Activated T-helper 17 cell treated with anti-CD3 and anti-CD28 coated beads, Interleukin-2, amount 50 U/mL, for 72 hours (primary cell): ENCODE measurements at regions not wholly inside any gene's neighbourhood (a gene's known extent, or its start where the extent isn't known, plus 50 kb on each side); places are given as distances from the start of the nearest gene placed in this dataset.

Experiments used
- ATAC-seq: fragments of 150-1000 bp; cut with Tn5 transposase; replicated peaks from 2 replicates; pipeline ENCODE4 v1.10.0; 2021; ENCODE audit warnings: mild to moderate bottlenecking, moderate library complexity
- H3K27ac Mint-ChIP-seq: one replicate; pipeline ENCODE4 v1.8.0; 2022; ENCODE audit warnings: mixed read lengths
- H3K27me3 Mint-ChIP-seq: one replicate; pipeline ENCODE4 v1.8.0; 2022; ENCODE audit warnings: mixed read lengths
- H3K36me3 Mint-ChIP-seq: one replicate; pipeline ENCODE4 v1.8.0; 2022; ENCODE audit warnings: low read depth, mild to moderate bottlenecking, mixed read lengths
- H3K4me1 Mint-ChIP-seq: one replicate; pipeline ENCODE4 v1.8.0; 2022; ENCODE audit warnings: mixed read lengths
- H3K4me3 Mint-ChIP-seq: one replicate; pipeline ENCODE4 v1.8.0; 2022; ENCODE audit warnings: mild to moderate bottlenecking, mixed read lengths
- H3K9me3 Mint-ChIP-seq: one replicate; pipeline ENCODE4 v1.8.0; 2022; ENCODE audit warnings: mixed read lengths

DNA sequence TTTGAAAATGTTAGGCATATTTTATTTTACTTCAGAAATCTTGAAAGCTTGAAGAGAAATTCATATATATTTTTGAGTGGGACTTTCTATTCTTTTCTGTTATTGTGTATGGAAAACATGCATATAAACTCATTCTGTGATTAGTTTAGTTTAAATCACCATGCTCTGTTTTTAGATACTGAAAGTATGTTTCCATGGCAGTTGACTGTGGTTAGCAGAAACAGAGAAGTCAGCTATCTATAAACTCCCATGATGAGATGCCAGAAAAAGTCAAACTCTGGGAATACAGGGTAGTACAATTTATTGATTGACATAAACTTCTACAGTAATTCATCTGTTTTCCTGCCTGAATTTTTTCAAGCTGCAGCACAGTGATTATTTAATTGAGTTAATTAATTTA, 905.3 kb upstream of the VRK2 start:
- Mint-ChIP-seq H3K4me3 (no peak overlapping the region), H3K4me1 (no peaks in the 10 kb centered on the region), H3K27ac (no peak overlapping the region), H3K36me3 (no peaks in the 10 kb centered on the region), H3K27me3 (no peaks in the 10 kb centered on the region), H3K9me3 (peaks cover 14% of the 10 kb centered on the region)
- ATAC-seq = no peak

- H3K27ac Mint-ChIP-seq = no peak overlapping the region
- H3K4me1 Mint-ChIP-seq = no peaks in the 10 kb centered on the region
- H3K36me3 Mint-ChIP-seq = no peaks in the 10 kb centered on the region
- no peak for ATAC-seq
- peaks cover 35% of the 10 kb centered on the region for H3K9me3 Mint-ChIP-seq
- no peak overlapping the region for H3K4me3 Mint-ChIP-seq
- H3K27me3 Mint-ChIP-seq = no peaks in the 10 kb centered on the region
Observed at GRCh38 chr2:57146951-57147350, 899.7 kb upstream of the VRK2 start.

GRCh38 chr2:57156231-57156924, 890.2 kb upstream of the VRK2 start:
- no peaks in the 10 kb centered on the region for H3K27me3 Mint-ChIP-seq
- ATAC-seq = no peak
- H3K27ac Mint-ChIP-seq = no peak overlapping the region
- H3K36me3 Mint-ChIP-seq = no peaks in the 10 kb centered on the region
- no peaks in the 10 kb centered on the region for H3K4me1 Mint-ChIP-seq
- peaks cover 26% of the 10 kb centered on the region for H3K9me3 Mint-ChIP-seq
- no peak overlapping the region for H3K4me3 Mint-ChIP-seq

DNA sequence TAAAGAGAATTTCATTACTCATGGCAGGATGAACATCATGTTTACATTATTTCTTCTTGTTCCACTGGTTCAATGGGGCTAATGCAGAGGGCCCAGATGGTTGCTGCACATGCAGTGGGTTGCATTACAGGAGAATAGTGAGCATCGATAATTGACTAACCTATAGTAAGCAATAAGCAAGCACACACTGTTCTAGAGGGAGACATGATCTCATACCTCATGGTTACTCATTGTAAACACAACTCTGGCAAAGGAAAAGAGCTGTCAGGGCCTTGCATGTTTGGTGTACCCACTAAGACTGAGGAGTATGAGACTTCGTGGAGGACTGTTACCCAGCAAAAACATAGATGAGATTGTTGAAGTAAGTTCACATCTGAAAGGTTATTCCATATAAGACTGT, 885.6 kb upstream of the VRK2 start:
- Mint-ChIP-seq H3K4me3 (no peak overlapping the region), H3K36me3 (no peaks in the 10 kb centered on the region), H3K9me3 (peaks cover 28% of the 10 kb centered on the region), H3K4me1 (no peaks in the 10 kb centered on the region), H3K27me3 (no peaks in the 10 kb centered on the region), H3K27ac (no peak overlapping the region)
- no peak for ATAC-seq

DNA sequence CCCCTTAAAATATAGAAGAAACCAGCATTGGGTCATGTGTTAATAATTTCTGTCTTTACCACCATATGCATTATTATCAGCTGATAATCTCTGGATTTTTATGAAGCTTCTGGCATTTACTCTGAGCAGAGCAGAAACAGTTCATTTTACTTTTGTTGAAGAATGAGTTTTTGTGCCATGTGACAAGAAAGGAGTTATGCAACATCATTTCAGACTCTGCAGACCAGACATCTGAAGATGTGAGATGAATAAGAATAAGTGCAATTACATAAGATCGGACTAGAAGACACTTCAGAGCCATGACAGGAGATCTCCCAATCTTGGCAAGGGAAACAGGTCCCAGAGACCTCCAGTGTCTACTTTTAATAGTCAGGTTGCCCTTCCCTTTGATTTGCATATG, 869.4 kb upstream of the VRK2 start:
- Mint-ChIP-seq H3K27me3 (no peaks in the 10 kb centered on the region), H3K9me3 (peaks cover 22% of the 10 kb centered on the region), H3K27ac (no peak overlapping the region), H3K4me3 (no peak overlapping the region), H3K4me1 (no peaks in the 10 kb centered on the region), H3K36me3 (no peaks in the 10 kb centered on the region)
- ATAC-seq = no peak

GRCh38 chr2:57180042-57180567, 866.5 kb upstream of the VRK2 start:
- H3K36me3 Mint-ChIP-seq = no peaks in the 10 kb centered on the region
- H3K27me3 Mint-ChIP-seq = no peaks in the 10 kb centered on the region
- H3K4me1 Mint-ChIP-seq = no peaks in the 10 kb centered on the region
- H3K9me3 Mint-ChIP-seq = peaks cover 17% of the 10 kb centered on the region
- no peak overlapping the region for H3K4me3 Mint-ChIP-seq
- no peak overlapping the region for H3K27ac Mint-ChIP-seq
- no peak for ATAC-seq

GRCh38 chr2:57180678-57181077, 865.9 kb upstream of the VRK2 start:
- H3K9me3 Mint-ChIP-seq = peaks cover 17% of the 10 kb centered on the region
- H3K27ac Mint-ChIP-seq = no peak overlapping the region
- H3K4me3 Mint-ChIP-seq = no peak overlapping the region
- no peak for ATAC-seq
- no peaks in the 10 kb centered on the region for H3K27me3 Mint-ChIP-seq
- no peaks in the 10 kb centered on the region for H3K36me3 Mint-ChIP-seq
- H3K4me1 Mint-ChIP-seq = no peaks in the 10 kb centered on the region

GRCh38 chr2:57181315-57182038, 865.1 kb upstream of the VRK2 start:
- no peaks in the 10 kb centered on the region for H3K4me1 Mint-ChIP-seq
- no peaks in the 10 kb centered on the region for H3K27me3 Mint-ChIP-seq
- peaks cover 17% of the 10 kb centered on the region for H3K9me3 Mint-ChIP-seq
- ATAC-seq = no peak
- no peak overlapping the region for H3K4me3 Mint-ChIP-seq
- H3K27ac Mint-ChIP-seq = no peak overlapping the region
- H3K36me3 Mint-ChIP-seq = no peaks in the 10 kb centered on the region

- Mint-ChIP-seq H3K27me3 (no peaks in the 10 kb centered on the region), H3K4me1 (no peaks in the 10 kb centered on the region), H3K4me3 (no peak overlapping the region), H3K27ac (no peak overlapping the region), H3K9me3 (peaks cover 13% of the 10 kb centered on the region), H3K36me3 (no peaks in the 10 kb centered on the region)
- ATAC-seq = no peak
Observed at GRCh38 chr2:57182916-57183315, 863.7 kb upstream of the VRK2 start.

- H3K27ac Mint-ChIP-seq = no peak overlapping the region
- no peak for ATAC-seq
- no peak overlapping the region for H3K4me3 Mint-ChIP-seq
- H3K36me3 Mint-ChIP-seq = no peaks in the 10 kb centered on the region
- H3K9me3 Mint-ChIP-seq = peaks cover 6% of the 10 kb centered on the region
- no peaks in the 10 kb centered on the region for H3K27me3 Mint-ChIP-seq
- H3K4me1 Mint-ChIP-seq = no peaks in the 10 kb centered on the region
Observed at GRCh38 chr2:57185568-57185967, 861.0 kb upstream of the VRK2 start.

DNA sequence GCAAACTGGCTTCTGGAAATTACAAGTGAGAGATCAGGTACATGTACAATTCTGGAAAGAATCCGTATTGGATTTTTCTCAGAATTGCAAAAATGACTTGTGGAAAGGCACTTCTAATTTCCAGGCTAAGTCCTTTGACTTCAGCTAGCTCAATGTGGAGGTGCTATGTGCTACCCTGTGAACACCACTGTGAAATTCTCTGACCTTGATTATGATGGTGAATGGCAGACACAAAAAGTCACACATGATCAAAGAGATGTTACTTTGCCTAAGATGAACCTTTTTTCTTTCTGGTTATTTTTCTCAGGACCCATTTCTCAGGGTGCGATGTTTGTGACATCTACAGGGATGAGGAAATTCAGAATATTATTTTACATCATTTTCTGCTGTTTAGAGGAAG, 856.6 kb upstream of the VRK2 start:
- H3K9me3 Mint-ChIP-seq = peaks cover 15% of the 10 kb centered on the region
- no peaks in the 10 kb centered on the region for H3K4me1 Mint-ChIP-seq
- H3K27ac Mint-ChIP-seq = no peak overlapping the region
- no peak overlapping the region for H3K4me3 Mint-ChIP-seq
- no peaks in the 10 kb centered on the region for H3K27me3 Mint-ChIP-seq
- ATAC-seq = peak; percentile 16
- H3K36me3 Mint-ChIP-seq = no peaks in the 10 kb centered on the region

DNA sequence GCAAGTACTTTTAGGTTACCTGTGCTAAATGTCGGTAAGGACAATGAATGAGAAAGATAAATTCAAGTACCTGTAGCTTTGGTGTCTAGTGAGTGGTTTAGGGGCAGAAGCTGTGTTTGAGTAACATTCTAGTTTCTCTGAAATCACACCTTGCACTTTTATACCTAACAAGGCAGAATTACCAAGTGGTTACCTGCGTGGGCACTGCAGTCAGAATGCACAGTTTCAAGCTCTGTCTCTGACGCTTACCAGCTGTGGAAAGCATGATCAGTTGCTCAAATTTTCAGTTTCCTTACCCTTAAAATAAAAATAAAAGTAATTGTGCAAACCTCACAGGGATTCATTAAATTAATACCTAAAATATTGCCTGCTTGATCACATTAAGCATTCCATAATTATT, 846.9 kb upstream of the VRK2 start:
- Mint-ChIP-seq H3K27ac (no peak overlapping the region), H3K4me3 (no peak overlapping the region), H3K36me3 (no peaks in the 10 kb centered on the region), H3K4me1 (no peaks in the 10 kb centered on the region), H3K27me3 (no peaks in the 10 kb centered on the region), H3K9me3 (peaks cover 23% of the 10 kb centered on the region)
- ATAC-seq = no peak

GRCh38 chr2:57204364-57204763, 842.2 kb upstream of the VRK2 start:
- Mint-ChIP-seq H3K27me3 (no peaks in the 10 kb centered on the region), H3K4me3 (no peak overlapping the region), H3K27ac (no peak overlapping the region), H3K36me3 (no peaks in the 10 kb centered on the region), H3K9me3 (peaks cover 20% of the 10 kb centered on the region), H3K4me1 (no peaks in the 10 kb centered on the region)
- no peak for ATAC-seq

- Mint-ChIP-seq H3K36me3 (no peaks in the 10 kb centered on the region), H3K4me3 (no peak overlapping the region), H3K27me3 (no peaks in the 10 kb centered on the region), H3K27ac (no peak overlapping the region), H3K4me1 (no peaks in the 10 kb centered on the region), H3K9me3 (peaks cover 20% of the 10 kb centered on the region)
- ATAC-seq = no peak
Observed at GRCh38 chr2:57205241-57205640, 841.4 kb upstream of the VRK2 start.

- Mint-ChIP-seq H3K27ac (no peak overlapping the region), H3K9me3 (peaks cover 20% of the 10 kb centered on the region), H3K4me1 (no peaks in the 10 kb centered on the region), H3K36me3 (no peaks in the 10 kb centered on the region), H3K4me3 (no peak overlapping the region), H3K27me3 (no peaks in the 10 kb centered on the region)
- no peak for ATAC-seq
Observed at GRCh38 chr2:57207191-57207590, 839.4 kb upstream of the VRK2 start.
